Stomach (tissue), 4 donors: ENCODE measurements at regions not wholly inside any gene's neighbourhood (a gene's known extent, or its start where the extent isn't known, plus 50 kb on each side); places are given as distances from the start of the nearest gene placed in this dataset.

Source experiments
- CTCF ChIP-seq, 7 experiments: fragments of 450-650 bp in 4 of 7; fragments of 200-600 bp in 3 of 7; sonication (generic) in 3 of 7; IDR thresholded peaks; one replicate each; pipeline ENCODE4 v1.5.1; 2016 to 2019; ENCODE audit warnings: antibody characterized with exemption in 7 of 7, control low read depth in 2 of 7, mild to moderate bottlenecking in 1 of 7
- EP300 ChIP-seq: sonication (generic); formaldehyde crosslinking; IDR thresholded peaks from one replicate; pipeline ENCODE4 v1.6.1; 2017; ENCODE audit warnings: antibody characterized with exemption
- POLR2A ChIP-seq, 4 donors: fragments of 450-650 bp; IDR thresholded peaks; one replicate each; pipeline ENCODE4 v1.6.1; 2016; ENCODE audit warnings: antibody characterized with exemption in 4 of 4, control low read depth in 2 of 4, mild to moderate bottlenecking in 1 of 4, moderate library complexity in 1 of 4
- POLR2AphosphoS5 ChIP-seq, 3 donors: sonication (generic); formaldehyde crosslinking; IDR thresholded peaks; one replicate each; pipeline ENCODE4 v1.6.1; 2016; ENCODE audit warnings: antibody characterized with exemption in 3 of 3

GRCh38 chr2:18824325-18824790, 235.0 kb upstream of the NT5C1B start:
- no peak for TF ChIP-seq EP300
- TF ChIP-seq CTCF (IDR thresholded peaks at IDR 0.05): no peak
- TF ChIP-seq POLR2A (IDR thresholded peaks at IDR 0.05): no peak
- TF ChIP-seq POLR2AphosphoS5 (IDR thresholded peaks at IDR 0.05): peak in 2 of 3 donors; percentile 20 to 50
